AG04450 (cell line): ENCODE measurements at regions not wholly inside any gene's neighbourhood (a gene's known extent, or its start where the extent isn't known, plus 50 kb on each side); places are given as distances from the start of the nearest gene placed in this dataset.

Experiments used
- CTCF ChIA-PET: fragments of 300-600, 350-600 bp; formaldehyde crosslinking; extraction: SDS; loops from one replicate; lab custom pipeline; 2022; ENCODE audit warnings: antibody characterized with exemption, inconsistent platforms; lab: Charles Lee
- POLR2A ChIA-PET: fragments of 350-600 bp; formaldehyde crosslinking; extraction: SDS; loops from one replicate; lab custom pipeline; 2021; ENCODE audit warnings: antibody characterized with exemption, inconsistent platforms; lab: Yijun Ruan, JAX
- DNase-seq: peaks from one replicate; pipeline ENCODE4 v3.0.0-alpha.2; 2011; ENCODE audit warnings: low read depth, low spot score
- H3K27ac ChIP-seq: one replicate; pipeline ENCODE4 v1.5.1; 2012; ENCODE audit warnings: low read depth, low read length, control low read depth
- H3K27me3 ChIP-seq: one replicate; pipeline ENCODE4 v1.6.0; 2012; ENCODE audit warnings: low read length; ENCODE audit not compliant: control insufficient read depth, insufficient read depth
- H3K4me3 ChIP-seq: 2 replicates; pipeline ENCODE4 v1.5.1; 2011; ENCODE audit warnings: mild to moderate bottlenecking, low read depth, low read length, control low read depth
- H3K9me3 ChIP-seq: 2 replicates; pipeline ENCODE4 v1.5.1; 2012; ENCODE audit warnings: low read length; ENCODE audit not compliant: control insufficient read depth, insufficient read depth
- TF ChIP-seq, protein P1 (sequence below): IDR thresholded peaks from 2 replicates; pipeline ENCODE4 v1.5.1; 2011; ENCODE audit warnings: low read depth, low read length, control low read depth, inconsistent platforms

DNA sequence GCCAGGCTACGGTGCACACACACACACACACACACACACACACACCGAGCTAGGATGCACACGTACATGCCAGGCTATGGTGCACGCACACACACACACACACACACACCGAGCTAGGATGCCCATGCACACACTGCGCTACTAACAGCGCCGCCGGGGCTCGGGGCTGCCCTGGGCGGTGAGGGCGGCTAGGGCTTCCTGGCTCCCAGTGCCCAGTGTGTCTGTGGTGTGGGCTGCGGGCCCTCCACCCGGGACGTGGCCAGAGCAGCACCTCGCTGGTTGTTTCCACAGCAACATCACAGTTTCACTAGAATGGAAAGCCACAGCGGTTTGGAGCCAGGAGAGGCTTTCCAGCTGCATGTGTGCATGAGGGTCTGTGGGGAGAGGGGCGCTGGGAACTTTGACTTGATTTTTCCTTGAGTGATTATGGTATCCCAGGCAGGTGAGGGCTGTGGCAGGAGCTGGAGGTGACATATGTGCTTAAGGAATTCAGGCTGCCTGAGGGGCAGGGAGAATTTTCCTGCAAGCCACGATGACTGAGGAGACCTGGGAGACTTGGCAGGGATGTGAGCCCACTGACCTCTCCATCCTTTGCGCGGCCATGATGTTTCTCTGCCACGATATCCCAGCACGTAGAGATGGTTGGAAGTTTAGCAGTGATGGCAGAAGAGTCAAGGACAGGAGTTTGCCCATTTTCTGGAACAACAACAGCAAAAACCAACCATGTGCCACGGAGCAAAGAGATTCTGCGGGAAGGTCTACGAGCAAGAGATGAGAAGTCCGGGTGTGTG lies 195.9 kb downstream of the SNX19 start:
- Histone ChIP-seq H3K9me3 (no peaks in the 10 kb centered on the region), H3K4me3 (no peak overlapping the region), H3K27ac (no peak overlapping the region), H3K27me3 (no peaks in the 10 kb centered on the region)
- DNase-seq = no peak
- CTCF ChIA-PET = no interaction called here
- POLR2A ChIA-PET = no interaction called here
- TF ChIP-seq, protein P1, sequence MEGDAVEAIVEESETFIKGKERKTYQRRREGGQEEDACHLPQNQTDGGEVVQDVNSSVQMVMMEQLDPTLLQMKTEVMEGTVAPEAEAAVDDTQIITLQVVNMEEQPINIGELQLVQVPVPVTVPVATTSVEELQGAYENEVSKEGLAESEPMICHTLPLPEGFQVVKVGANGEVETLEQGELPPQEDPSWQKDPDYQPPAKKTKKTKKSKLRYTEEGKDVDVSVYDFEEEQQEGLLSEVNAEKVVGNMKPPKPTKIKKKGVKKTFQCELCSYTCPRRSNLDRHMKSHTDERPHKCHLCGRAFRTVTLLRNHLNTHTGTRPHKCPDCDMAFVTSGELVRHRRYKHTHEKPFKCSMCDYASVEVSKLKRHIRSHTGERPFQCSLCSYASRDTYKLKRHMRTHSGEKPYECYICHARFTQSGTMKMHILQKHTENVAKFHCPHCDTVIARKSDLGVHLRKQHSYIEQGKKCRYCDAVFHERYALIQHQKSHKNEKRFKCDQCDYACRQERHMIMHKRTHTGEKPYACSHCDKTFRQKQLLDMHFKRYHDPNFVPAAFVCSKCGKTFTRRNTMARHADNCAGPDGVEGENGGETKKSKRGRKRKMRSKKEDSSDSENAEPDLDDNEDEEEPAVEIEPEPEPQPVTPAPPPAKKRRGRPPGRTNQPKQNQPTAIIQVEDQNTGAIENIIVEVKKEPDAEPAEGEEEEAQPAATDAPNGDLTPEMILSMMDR = no peak

DNA sequence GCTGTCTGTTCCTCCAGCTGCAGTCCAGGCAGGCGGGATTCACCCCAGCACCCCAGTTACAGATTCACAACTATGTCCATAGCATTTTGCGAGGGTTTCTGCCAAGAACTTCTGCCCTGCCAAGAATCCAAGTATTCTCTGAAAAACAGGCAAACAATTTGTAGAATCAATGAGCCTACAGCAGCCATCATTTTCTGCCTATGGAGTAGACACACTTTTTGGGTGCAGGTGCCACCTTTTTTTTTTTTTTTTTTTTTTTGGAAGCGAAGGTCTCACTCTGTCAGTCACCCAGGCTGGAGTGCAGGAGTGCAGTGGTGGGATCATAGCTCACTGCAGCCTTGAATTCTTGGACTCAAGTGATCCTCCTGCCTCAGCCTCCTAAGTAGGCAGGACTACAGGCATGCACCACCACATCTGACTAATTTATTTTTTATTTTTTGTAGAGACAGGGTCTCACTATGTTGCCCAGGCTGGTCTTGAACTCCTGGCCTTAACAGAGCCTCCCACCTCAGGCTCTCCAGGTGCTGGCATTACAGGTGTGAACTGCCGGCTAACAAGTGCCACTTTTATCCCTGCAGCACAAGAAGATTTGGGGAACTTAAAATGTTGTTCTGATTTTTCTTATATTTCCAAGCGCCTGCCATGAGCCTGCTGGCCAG lies 195.1 kb downstream of the SNX19 start:
- Histone ChIP-seq H3K4me3 (no peak overlapping the region), H3K27ac (no peak overlapping the region), H3K9me3 (no peaks in the 10 kb centered on the region), H3K27me3 (no peaks in the 10 kb centered on the region)
- ChIA-PET CTCF (interaction anchor here (1.0 kb wide), 1 partner anchor 11 kb away, joined by 3 read pairs; no protein-coding TSS in a partner anchor), POLR2A (no interaction called here)
- TF ChIP-seq, protein P1 = no peak
- no peak for DNase-seq

GRCh38 chr11:130721736-130722135 lies 194.5 kb downstream of the SNX19 start:
- no peak overlapping the region for H3K4me3 ChIP-seq
- ChIA-PET POLR2A (no interaction called here), CTCF (interaction anchor here (1.0 kb wide), 1 partner anchor 11 kb away, joined by 3 read pairs; no protein-coding TSS in a partner anchor)
- TF ChIP-seq, protein P1 = no peak
- H3K27ac ChIP-seq = no peak overlapping the region
- H3K9me3 ChIP-seq = no peaks in the 10 kb centered on the region
- DNase-seq = no peak
- H3K27me3 ChIP-seq = no peaks in the 10 kb centered on the region

GRCh38 chr11:130722401-130722800 lies 193.9 kb downstream of the SNX19 start:
- H3K27me3 ChIP-seq = no peaks in the 10 kb centered on the region
- POLR2A ChIA-PET = no interaction called here
- H3K27ac ChIP-seq = no peak overlapping the region
- no peak for DNase-seq
- TF ChIP-seq, protein P1 = no peak
- no peaks in the 10 kb centered on the region for H3K9me3 ChIP-seq
- CTCF ChIA-PET = no interaction called here
- no peak overlapping the region for H3K4me3 ChIP-seq
